Duodenal mucosa (tissue), 2 donors: ENCODE measurements at regions not wholly inside any gene's neighbourhood (a gene's known extent, or its start where the extent isn't known, plus 50 kb on each side); places are given as distances from the start of the nearest gene placed in this dataset.

ENCODE experiments used
- H3K27ac ChIP-seq: one replicate; pipeline ENCODE4 v1.7.0; 2013; ENCODE audit warnings: low read depth, low read length
- H3K27me3 ChIP-seq, 2 donors: one replicate each; pipeline ENCODE4 v1.7.0; 2013; ENCODE audit warnings: low read length in 2 of 2, control low read depth in 1 of 2; ENCODE audit not compliant: insufficient read depth in 2 of 2, control insufficient read depth in 1 of 2
- H3K36me3 ChIP-seq, 2 donors: one replicate each; pipeline ENCODE4 v1.7.0; 2013; ENCODE audit warnings: low read length in 2 of 2, control low read depth in 1 of 2; ENCODE audit not compliant: insufficient read depth in 2 of 2, control insufficient read depth in 1 of 2
- H3K4me1 ChIP-seq, 2 donors: one replicate each; pipeline ENCODE4 v1.7.0; 2013; ENCODE audit warnings: low read length in 2 of 2, control low read depth in 1 of 2; ENCODE audit not compliant: insufficient read depth in 2 of 2, control insufficient read depth in 1 of 2
- H3K4me3 ChIP-seq, 2 donors: one replicate each; pipeline ENCODE4 v1.7.0; 2013; ENCODE audit warnings: low read length in 2 of 2, low read depth in 1 of 2
- H3K9ac ChIP-seq, 2 donors: one replicate each; pipeline ENCODE4 v1.7.0; 2013; ENCODE audit warnings: low read length in 2 of 2, low read depth in 1 of 2
- H3K9me3 ChIP-seq, 2 donors: one replicate each; pipeline ENCODE4 v1.7.0; 2013; ENCODE audit warnings: low read length in 2 of 2, control low read depth in 1 of 2; ENCODE audit not compliant: control insufficient read depth in 1 of 2

- Histone ChIP-seq H3K9me3 (no peaks in the 10 kb centered on the region), H3K27ac (no peak overlapping the region), H3K27me3 (no peaks in the 10 kb centered on the region), H3K9ac (no peak overlapping the region), H3K4me3 (no peak overlapping the region), H3K4me1 (no peaks in the 10 kb centered on the region), H3K36me3 (no peaks in the 10 kb centered on the region)
These were observed 233.2 kb downstream of the ACKR3 start for GRCh38 chr2:236802862-236803261.

GRCh38 chr2:236803621-236804020 is 234.0 kb downstream of the ACKR3 start:
- no peak overlapping the region for H3K4me3 ChIP-seq
- no peaks in the 10 kb centered on the region for H3K36me3 ChIP-seq
- no peak overlapping the region for H3K9ac ChIP-seq
- H3K27me3 ChIP-seq, result no peaks in the 10 kb centered on the region
- no peaks in the 10 kb centered on the region for H3K4me1 ChIP-seq
- peaks cover 0 to 4% of the 10 kb centered on the region in 2 donors for H3K9me3 ChIP-seq
- no peak overlapping the region for H3K27ac ChIP-seq

GRCh38 chr2:236805800-236806531 is 236.3 kb downstream of the ACKR3 start:
- H3K4me3 ChIP-seq, result no peak overlapping the region
- H3K9me3 ChIP-seq, result peaks cover 8 to 9% of the 10 kb centered on the region in 2 donors
- H3K27ac ChIP-seq, result no peak overlapping the region
- no peaks in the 10 kb centered on the region for H3K27me3 ChIP-seq
- no peaks in the 10 kb centered on the region for H3K4me1 ChIP-seq
- no peak overlapping the region for H3K9ac ChIP-seq
- H3K36me3 ChIP-seq, result no peaks in the 10 kb centered on the region

- Histone ChIP-seq H3K9me3 (peaks cover 8 to 9% of the 10 kb centered on the region in 2 donors), H3K4me1 (no peaks in the 10 kb centered on the region), H3K4me3 (no peak overlapping the region), H3K27ac (no peak overlapping the region), H3K36me3 (no peaks in the 10 kb centered on the region), H3K27me3 (no peaks in the 10 kb centered on the region), H3K9ac (no peak overlapping the region)
These were observed 240.1 kb downstream of the ACKR3 start for GRCh38 chr2:236809716-236810115.

GRCh38 chr2:236811062-236811656 is 241.5 kb downstream of the ACKR3 start:
- no peaks in the 10 kb centered on the region for H3K27me3 ChIP-seq
- H3K27ac ChIP-seq, result no peak overlapping the region
- no peaks in the 10 kb centered on the region for H3K4me1 ChIP-seq
- no peak overlapping the region for H3K4me3 ChIP-seq
- H3K9me3 ChIP-seq, result peaks cover 8 to 9% of the 10 kb centered on the region in 2 donors
- H3K36me3 ChIP-seq, result no peaks in the 10 kb centered on the region
- no peak overlapping the region for H3K9ac ChIP-seq

- no peak overlapping the region for H3K4me3 ChIP-seq
- H3K9ac ChIP-seq, result no peak overlapping the region
- no peaks in the 10 kb centered on the region for H3K4me1 ChIP-seq
- H3K27me3 ChIP-seq, result no peaks in the 10 kb centered on the region
- H3K9me3 ChIP-seq, result peaks cover 3 to 6% of the 10 kb centered on the region in 2 donors
- no peak overlapping the region for H3K27ac ChIP-seq
- no peaks in the 10 kb centered on the region for H3K36me3 ChIP-seq
These were observed 244.1 kb downstream of the ACKR3 start for GRCh38 chr2:236813766-236814165.

GRCh38 chr2:236814593-236814992 is 245.0 kb downstream of the ACKR3 start:
- no peaks in the 10 kb centered on the region for H3K36me3 ChIP-seq
- H3K4me1 ChIP-seq, result no peaks in the 10 kb centered on the region
- H3K27me3 ChIP-seq, result no peaks in the 10 kb centered on the region
- H3K9me3 ChIP-seq, result peaks cover 0 to 5% of the 10 kb centered on the region in 2 donors
- no peak overlapping the region for H3K9ac ChIP-seq
- no peak overlapping the region for H3K4me3 ChIP-seq
- no peak overlapping the region for H3K27ac ChIP-seq

- H3K9ac ChIP-seq, result no peak overlapping the region
- no peak overlapping the region for H3K4me3 ChIP-seq
- no peaks in the 10 kb centered on the region for H3K4me1 ChIP-seq
- no peak overlapping the region for H3K27ac ChIP-seq
- H3K36me3 ChIP-seq, result no peaks in the 10 kb centered on the region
- H3K9me3 ChIP-seq, result no peaks in the 10 kb centered on the region
- no peaks in the 10 kb centered on the region for H3K27me3 ChIP-seq
These were observed 246.1 kb downstream of the ACKR3 start for GRCh38 chr2:236815746-236816145.

GRCh38 chr2:236816197-236817170 is 246.9 kb downstream of the ACKR3 start:
- Histone ChIP-seq H3K36me3 (no peaks in the 10 kb centered on the region), H3K9ac (no peak overlapping the region), H3K27me3 (no peaks in the 10 kb centered on the region), H3K27ac (no peak overlapping the region), H3K4me1 (no peaks in the 10 kb centered on the region), H3K4me3 (no peak overlapping the region), H3K9me3 (no peaks in the 10 kb centered on the region)
